ENCODE measurements at regions not wholly inside any gene's neighbourhood (a gene's known extent, or its start where the extent isn't known, plus 50 kb on each side); places are given as distances from the start of the nearest gene placed in this dataset.

DNA sequence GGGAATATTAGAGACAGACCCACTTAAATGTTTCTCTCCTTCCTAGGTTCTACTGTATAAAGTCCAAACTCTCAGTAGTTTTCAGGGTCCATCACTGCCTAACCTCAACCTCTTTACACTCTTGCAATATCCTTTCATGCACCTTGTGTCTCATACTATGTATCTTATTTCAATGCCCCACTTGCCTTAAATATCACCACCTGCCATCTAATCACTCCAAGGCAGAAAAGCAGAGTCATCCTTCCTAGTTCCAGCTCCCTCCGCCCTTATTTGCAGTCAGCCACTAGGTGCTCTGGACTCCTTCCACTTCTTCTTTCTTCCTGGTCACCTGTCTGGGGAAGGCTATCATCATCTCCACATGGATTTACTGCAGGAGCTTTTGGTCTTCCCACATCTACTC is 322.0 kb downstream of the MFSD1 start:
- DNase-seq (ENCODE audit: low read depth in 4 of 4, low spot score in 3 of 4) = no peak

GRCh38 chr3:159126261-159127020 is 324.6 kb downstream of the MFSD1 start:
- no peak for DNase-seq (ENCODE audit: low read depth in 4 of 4, low spot score in 3 of 4)

DNA sequence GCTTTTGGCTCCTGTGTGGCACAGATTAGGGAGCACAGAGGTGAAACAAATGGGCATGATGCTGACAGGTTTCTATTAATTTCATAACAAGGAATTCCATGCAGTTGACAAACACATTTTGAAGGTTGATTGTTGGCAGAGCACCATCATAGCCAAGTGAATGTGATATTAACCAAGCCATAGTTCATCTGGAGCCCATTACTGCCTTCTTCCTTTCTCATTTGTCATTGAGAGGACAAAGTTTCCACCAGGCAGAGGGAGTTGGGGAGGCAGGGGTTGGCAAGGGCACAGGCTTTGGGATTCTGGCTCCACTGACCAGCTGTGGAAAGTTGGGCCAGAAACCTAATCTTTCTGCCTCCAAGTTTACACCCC is 325.2 kb downstream of the MFSD1 start:
- no peak for DNase-seq (ENCODE audit: low read depth in 4 of 4, low spot score in 3 of 4)

DNA sequence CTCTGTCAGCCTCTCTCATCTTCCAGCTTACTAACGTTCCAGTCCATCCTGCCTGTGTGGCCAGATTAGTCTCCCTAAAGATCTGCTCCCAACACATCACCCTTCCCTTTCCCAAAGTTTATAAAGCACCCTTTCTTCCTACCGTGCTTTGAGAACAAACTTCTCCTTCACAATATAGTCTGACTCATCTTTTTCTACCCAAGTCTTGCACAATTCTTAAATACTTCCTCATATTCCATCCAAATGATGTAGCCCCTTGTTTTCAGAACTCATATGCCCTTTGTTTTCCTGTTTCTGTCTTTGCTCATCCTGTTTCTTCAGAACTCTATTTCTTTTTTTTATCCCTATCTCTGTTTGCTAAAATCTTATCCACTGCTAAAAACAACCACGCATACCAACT is 326.8 kb downstream of the MFSD1 start:
- DNase-seq (ENCODE audit: low read depth in 4 of 4, low spot score in 3 of 4) = no peak

DNA sequence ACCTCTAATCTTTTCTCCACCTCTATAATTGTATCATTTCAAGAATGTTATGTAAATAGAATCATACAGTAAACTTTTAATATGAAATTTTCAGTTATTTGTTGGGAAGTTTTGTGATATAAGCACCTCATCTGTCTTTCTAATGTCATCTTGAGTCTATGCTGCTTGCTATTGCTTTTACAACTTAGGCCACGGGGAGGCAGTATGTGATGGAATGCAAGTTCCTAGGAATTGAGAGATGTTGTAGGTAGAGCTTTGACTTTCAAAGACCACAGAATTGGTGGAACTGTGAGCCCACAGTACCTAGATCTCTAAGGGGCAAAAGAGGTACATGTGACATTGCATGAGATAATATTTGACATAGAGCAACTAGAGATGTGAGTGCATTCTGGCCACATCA is 328.3 kb downstream of the MFSD1 start:
- no peak for DNase-seq (ENCODE audit: low read depth in 4 of 4, low spot score in 3 of 4)

- no peak for DNase-seq (ENCODE audit: low read depth in 4 of 4, low spot score in 3 of 4)
Observed at GRCh38 chr3:159131376-159131775, 329.5 kb downstream of the MFSD1 start.

GRCh38 chr3:159137949-159138348 is 336.1 kb downstream of the MFSD1 start:
- no peak for DNase-seq (ENCODE audit: low read depth in 4 of 4, low spot score in 3 of 4)

DNA sequence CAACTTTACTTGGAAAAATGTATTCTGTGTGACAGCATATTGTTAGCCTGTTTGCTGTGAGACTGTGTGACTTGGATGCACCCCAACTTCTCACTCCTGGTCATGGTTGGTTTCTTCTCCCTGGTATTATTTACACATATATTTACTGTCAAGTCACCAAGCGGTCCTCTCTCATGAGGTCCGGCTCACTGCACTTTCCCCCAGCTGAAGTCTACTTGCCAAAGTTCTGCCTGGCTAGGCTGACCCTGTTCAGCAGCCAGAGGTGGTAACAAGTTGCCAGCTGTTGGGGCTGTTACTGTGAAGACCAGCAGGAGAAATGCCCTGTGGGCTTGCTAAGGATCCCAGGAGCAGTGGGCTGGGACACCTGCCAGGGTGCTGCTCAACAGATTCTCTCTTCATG is 337.5 kb downstream of the MFSD1 start:
- DNase-seq (ENCODE audit: low read depth in 4 of 4, low spot score in 3 of 4) = no peak

DNA sequence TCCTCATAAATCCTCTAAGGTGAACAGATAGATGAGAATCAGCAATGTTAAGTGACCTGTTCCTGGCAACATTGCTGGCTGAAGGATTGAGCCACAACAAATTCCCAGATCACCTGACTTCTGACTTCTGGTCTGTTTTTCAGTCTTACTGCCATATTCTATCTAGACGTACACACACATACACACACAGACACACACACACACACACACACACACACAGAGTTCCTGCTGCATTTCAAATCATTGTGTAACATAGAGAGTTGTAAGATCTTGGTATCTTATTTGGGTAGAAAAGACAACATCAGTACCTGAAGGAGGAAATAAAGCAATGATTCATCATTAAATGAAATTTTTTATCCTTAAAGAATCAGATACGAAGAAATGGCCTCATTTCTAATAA is 342.6 kb downstream of the MFSD1 start:
- no peak for DNase-seq (ENCODE audit: low read depth in 4 of 4, low spot score in 3 of 4)

GRCh38 chr3:159144891-159145290 is 343.0 kb downstream of the MFSD1 start:
- no peak for DNase-seq (ENCODE audit: low read depth in 4 of 4, low spot score in 3 of 4)

- no peak for DNase-seq (ENCODE audit: low read depth in 4 of 4, low spot score in 3 of 4)
Observed at GRCh38 chr3:159146392-159146791, 344.5 kb downstream of the MFSD1 start.

DNA sequence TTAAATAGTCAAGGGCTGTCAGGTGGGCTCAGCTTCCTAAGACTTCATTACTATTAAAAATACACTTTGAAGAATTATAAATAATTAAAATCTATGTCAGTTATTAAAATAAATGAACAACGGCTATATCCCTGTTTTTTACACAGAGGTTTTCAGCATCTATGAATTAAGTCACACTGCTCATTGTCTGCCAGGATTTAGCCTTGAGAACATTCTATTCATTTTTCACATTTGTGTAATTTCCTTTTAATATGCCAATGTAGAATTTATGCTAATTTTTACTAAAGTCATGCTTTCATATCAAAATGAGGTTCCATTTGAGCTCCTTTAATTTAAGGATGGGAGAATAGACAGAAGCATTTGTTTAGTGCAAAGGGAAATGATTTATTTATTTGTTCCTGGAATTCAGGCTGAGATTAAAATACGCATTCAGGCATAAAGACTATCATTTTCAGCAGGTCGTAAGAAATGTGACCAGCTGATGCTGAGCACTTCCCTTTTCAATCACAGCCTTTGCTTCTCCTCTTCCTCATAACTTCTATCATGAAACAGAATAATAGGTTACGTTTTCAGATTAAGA is 345.1 kb downstream of the MFSD1 start:
- no peak for DNase-seq (ENCODE audit: low read depth in 4 of 4, low spot score in 3 of 4)

DNA sequence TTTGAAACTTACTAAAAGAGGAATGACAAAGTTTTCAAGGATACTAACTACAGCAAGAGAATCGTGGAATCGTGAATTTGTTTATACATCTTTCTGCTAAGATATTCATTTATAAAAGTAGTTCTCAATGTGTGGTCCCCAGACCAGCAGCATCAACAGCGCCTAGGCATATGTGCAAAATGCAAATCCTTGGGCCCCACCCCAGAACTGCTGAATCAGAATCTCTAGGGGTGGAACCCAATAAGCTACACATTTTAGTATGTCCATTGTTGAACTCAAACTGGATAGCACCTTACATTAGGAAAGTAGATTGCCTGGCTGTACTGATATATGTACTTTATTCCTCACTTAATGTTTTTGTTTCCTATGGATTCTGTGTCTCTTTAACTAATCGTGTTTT is 346.0 kb downstream of the MFSD1 start:
- no peak for DNase-seq (ENCODE audit: low read depth in 4 of 4, low spot score in 3 of 4)

DNA sequence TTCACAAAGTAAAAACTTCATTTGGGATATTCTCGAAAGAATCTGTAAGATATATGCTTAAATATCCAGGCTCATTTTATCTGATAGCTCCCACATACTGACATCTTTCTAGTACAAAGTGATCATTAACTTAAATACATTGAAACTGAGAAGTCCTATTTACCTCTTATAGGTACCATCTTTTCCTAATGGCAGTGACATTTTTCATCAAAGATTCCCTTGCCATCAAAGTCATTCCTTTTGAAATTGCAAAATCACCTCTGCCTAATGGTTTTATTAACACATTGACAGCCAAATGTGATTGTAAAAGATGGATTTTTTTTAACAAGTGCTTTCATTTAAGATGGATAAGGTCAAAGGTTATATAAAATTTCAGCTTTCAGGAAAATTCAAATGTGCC is 346.6 kb downstream of the MFSD1 start:
- no peak for DNase-seq (ENCODE audit: low read depth in 4 of 4, low spot score in 3 of 4)

- DNase-seq (ENCODE audit: low read depth in 4 of 4, low spot score in 3 of 4) = no peak
Observed at GRCh38 chr3:159149131-159149530, 347.3 kb downstream of the MFSD1 start.

DNA sequence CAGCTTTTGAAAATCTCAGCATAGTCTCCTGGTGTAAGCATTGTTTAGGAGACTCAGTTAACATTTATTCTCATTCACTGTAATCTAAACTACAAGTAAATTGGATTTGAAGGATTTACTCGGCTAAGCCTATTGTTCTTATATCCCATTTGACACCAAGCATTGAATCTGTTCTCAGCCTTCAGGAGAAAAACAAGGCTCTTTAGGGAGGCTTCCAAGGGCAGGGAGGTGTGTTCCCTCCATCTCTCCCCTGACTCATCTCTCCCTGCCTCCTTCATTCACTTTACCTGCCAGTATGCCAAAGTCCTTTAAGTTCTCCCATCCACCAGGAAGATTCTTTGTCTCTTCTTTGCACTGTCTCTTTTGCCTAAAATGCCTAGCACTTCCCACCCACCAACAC is 347.8 kb downstream of the MFSD1 start:
- no peak for DNase-seq (ENCODE audit: low read depth in 4 of 4, low spot score in 3 of 4)

DNA sequence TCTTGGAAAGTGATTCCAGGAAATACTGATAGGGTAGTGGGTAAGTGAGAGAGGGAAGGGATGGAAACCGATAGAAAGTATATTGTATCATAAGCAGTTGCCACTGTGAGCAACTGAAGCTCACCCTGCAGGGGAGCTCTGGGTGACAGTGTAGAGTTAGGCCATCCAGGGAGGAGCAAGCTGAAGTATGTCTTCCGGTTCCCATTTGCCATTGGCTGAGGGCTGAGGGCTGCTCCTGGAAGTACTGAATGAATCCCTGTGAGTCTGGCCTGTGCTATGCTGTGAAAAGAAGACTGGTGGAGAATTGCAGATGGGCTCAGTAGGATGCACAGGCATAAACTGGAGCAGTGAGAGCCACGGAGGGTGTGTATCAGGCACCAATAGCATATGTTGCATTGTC is 348.3 kb downstream of the MFSD1 start:
- no peak for DNase-seq (ENCODE audit: low read depth in 4 of 4, low spot score in 3 of 4)

DNA sequence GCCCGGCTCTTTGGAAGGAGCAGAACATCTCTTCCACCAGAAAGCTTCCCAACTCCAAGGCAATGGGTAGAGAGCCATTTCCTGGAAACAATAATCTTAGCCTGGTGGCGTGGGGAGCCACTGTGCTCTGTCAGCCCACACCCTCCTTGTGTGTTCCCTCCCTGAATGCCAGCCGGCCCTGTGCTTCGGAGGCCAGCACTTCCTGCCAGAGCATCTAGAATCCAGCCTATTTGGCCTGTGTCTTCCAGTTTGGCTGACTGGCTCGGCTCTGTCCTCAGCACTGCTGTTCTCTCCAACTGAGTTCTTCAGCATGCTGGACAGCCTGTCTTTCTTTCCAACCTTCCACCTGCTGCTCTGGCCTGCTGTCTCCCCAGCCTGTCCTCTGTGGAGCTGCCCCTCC is 349.3 kb downstream of the MFSD1 start:
- DNase-seq (ENCODE audit: low read depth in 4 of 4, low spot score in 3 of 4) = no peak

GRCh38 chr3:159157275-159157674 is 355.4 kb downstream of the MFSD1 start:
- DNase-seq (ENCODE audit: low read depth in 4 of 4, low spot score in 3 of 4) = no peak

GRCh38 chr3:159158213-159158612 is 356.4 kb downstream of the MFSD1 start:
- DNase-seq (ENCODE audit: low read depth in 4 of 4, low spot score in 3 of 4) = no peak

GRCh38 chr3:159158801-159159200 is 356.9 kb downstream of the MFSD1 start:
- no peak for DNase-seq (ENCODE audit: low read depth in 4 of 4, low spot score in 3 of 4)

GRCh38 chr3:159159546-159159945 is 357.7 kb downstream of the MFSD1 start:
- DNase-seq (ENCODE audit: low read depth in 4 of 4, low spot score in 3 of 4) = no peak

- no peak for DNase-seq (ENCODE audit: low read depth in 4 of 4, low spot score in 3 of 4)
Observed at GRCh38 chr3:159163656-159164055, 361.8 kb downstream of the MFSD1 start.

Measured in right renal pelvis (tissue), 4 donors.